HG02623 (cell line): ENCODE measurements at regions not wholly inside any gene's neighbourhood (a gene's known extent, or its start where the extent isn't known, plus 50 kb on each side); places are given as distances from the start of the nearest gene placed in this dataset.

Experiments
- ATAC-seq: cut with Tn5 transposase; IDR thresholded peaks from one replicate; pipeline ENCODE4 v1.9.1; 2021; ENCODE audit warnings: moderate library complexity; ENCODE audit not compliant: unreplicated experiment

GRCh38 chr1:13921190-13921589 lies 221.2 kb downstream of the PRDM2 start:
- no peak for ATAC-seq

GRCh38 chr1:13922466-13923110 lies 222.6 kb downstream of the PRDM2 start:
- ATAC-seq: no peak

- no peak for ATAC-seq
Observed at GRCh38 chr1:13926556-13926955, 226.6 kb downstream of the PRDM2 start.

- no peak for ATAC-seq
Observed at GRCh38 chr1:13927736-13928135, 227.7 kb downstream of the PRDM2 start.

GRCh38 chr1:13929313-13929712 lies 229.3 kb downstream of the PRDM2 start:
- ATAC-seq: no peak

- no peak for ATAC-seq
Observed at GRCh38 chr1:13930151-13930550, 230.2 kb downstream of the PRDM2 start.

- no peak for ATAC-seq
Observed at GRCh38 chr1:13931226-13931625, 231.2 kb downstream of the PRDM2 start.

- no peak for ATAC-seq
Observed at GRCh38 chr1:13935336-13935735, 235.3 kb downstream of the PRDM2 start.

- ATAC-seq: no peak
Observed at GRCh38 chr1:13941315-13941714, 241.3 kb downstream of the PRDM2 start.

GRCh38 chr1:13943055-13943454 lies 243.1 kb downstream of the PRDM2 start:
- no peak for ATAC-seq

- ATAC-seq: no peak
Observed at GRCh38 chr1:13945856-13946255, 245.9 kb downstream of the PRDM2 start.

- ATAC-seq: no peak
Observed at GRCh38 chr1:13947658-13948057, 247.7 kb downstream of the PRDM2 start.

- ATAC-seq: no peak
Observed at GRCh38 chr1:13948396-13948795, 248.4 kb downstream of the PRDM2 start.

- no peak for ATAC-seq
Observed at GRCh38 chr1:13948888-13949391, 249.0 kb downstream of the PRDM2 start.

GRCh38 chr1:13949546-13949945 lies 249.6 kb downstream of the PRDM2 start:
- no peak for ATAC-seq

GRCh38 chr1:13950637-13951036 lies 250.6 kb downstream of the PRDM2 start:
- ATAC-seq: no peak

GRCh38 chr1:13951793-13952751 lies 252.1 kb downstream of the PRDM2 start:
- no peak for ATAC-seq

- ATAC-seq: no peak
Observed at GRCh38 chr1:13952985-13953384, 253.0 kb downstream of the PRDM2 start.

GRCh38 chr1:13956393-13956792 lies 256.4 kb downstream of the PRDM2 start:
- ATAC-seq: no peak

- ATAC-seq: no peak
Observed at GRCh38 chr1:13960375-13960987, 260.5 kb downstream of the PRDM2 start.

GRCh38 chr1:13964768-13965167 lies 264.8 kb downstream of the PRDM2 start:
- ATAC-seq: no peak
